ENCODE measurements at regions not wholly inside any gene's neighbourhood (a gene's known extent, or its start where the extent isn't known, plus 50 kb on each side); places are given as distances from the start of the nearest gene placed in this dataset.

GRCh38 chr5:67358186-67358585 is 161.6 kb upstream of the CD180 start:
- TF ChIP-seq POLR2A (IDR thresholded peaks at IDR 0.05; ENCODE audit: borderline replicate concordance, extremely low read depth, insufficient read depth, insufficient read length), result no peak
- no peak for TF ChIP-seq CTCF (IDR thresholded peaks at IDR 0.05 in 2 of 3, conservative IDR thresholded peaks at IDR 0.05 in 1 of 3; ENCODE audit: borderline replicate concordance in 1 of 3, insufficient read depth in 1 of 3, low read depth in 2 of 3, low read length in 2 of 3)
- TF ChIP-seq ATF3 (IDR thresholded peaks at IDR 0.05), result no peak
